ENCODE measurements at regions not wholly inside any gene's neighbourhood (a gene's known extent, or its start where the extent isn't known, plus 50 kb on each side); places are given as distances from the start of the nearest gene placed in this dataset.

DNA sequence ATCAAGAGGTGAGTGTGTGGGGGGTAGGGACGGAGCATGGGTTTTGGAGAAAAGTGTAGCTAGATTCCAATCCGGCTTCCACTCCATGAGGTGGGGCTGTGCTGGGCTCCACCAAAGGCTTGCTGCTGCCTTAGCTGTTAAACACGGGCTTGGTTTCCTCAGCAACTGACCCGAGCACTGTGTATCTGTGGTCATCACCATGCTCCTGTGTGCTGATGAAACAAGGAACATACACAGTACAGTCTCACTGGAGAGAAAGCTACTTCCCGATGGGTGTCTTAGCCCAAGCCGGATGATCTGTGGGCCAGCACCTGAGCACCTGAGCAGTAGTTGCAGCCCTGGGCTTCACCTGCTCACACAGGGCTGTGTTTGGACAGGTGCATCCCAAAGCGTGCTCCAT is 52.9 kb upstream of the VRK1 start:
- ChIA-PET POLR2A (no interaction called here), CTCF (interaction anchor here (0.6 to 0.8 kb wide), 3 partner anchors 67 to 180 kb away, joined by 3 read pairs; no protein-coding TSS in a partner anchor)
- Histone ChIP-seq H3K27me3 (ENCODE audit: control insufficient read depth, insufficient read depth, low read length) (peaks cover 6% of the 10 kb centered on the region), H3K4me3 (ENCODE audit: low read depth, low read length) (no peak overlapping the region), H3K36me3 (ENCODE audit: control insufficient read depth, insufficient read depth, low read length) (no peaks in the 10 kb centered on the region)
- DNase-seq (ENCODE audit: low read depth) = no peak
- TF ChIP-seq, protein P1, sequence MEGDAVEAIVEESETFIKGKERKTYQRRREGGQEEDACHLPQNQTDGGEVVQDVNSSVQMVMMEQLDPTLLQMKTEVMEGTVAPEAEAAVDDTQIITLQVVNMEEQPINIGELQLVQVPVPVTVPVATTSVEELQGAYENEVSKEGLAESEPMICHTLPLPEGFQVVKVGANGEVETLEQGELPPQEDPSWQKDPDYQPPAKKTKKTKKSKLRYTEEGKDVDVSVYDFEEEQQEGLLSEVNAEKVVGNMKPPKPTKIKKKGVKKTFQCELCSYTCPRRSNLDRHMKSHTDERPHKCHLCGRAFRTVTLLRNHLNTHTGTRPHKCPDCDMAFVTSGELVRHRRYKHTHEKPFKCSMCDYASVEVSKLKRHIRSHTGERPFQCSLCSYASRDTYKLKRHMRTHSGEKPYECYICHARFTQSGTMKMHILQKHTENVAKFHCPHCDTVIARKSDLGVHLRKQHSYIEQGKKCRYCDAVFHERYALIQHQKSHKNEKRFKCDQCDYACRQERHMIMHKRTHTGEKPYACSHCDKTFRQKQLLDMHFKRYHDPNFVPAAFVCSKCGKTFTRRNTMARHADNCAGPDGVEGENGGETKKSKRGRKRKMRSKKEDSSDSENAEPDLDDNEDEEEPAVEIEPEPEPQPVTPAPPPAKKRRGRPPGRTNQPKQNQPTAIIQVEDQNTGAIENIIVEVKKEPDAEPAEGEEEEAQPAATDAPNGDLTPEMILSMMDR (IDR thresholded peaks at IDR 0.05; ENCODE audit: insufficient read depth, low read depth, low read length) = no peak

DNA sequence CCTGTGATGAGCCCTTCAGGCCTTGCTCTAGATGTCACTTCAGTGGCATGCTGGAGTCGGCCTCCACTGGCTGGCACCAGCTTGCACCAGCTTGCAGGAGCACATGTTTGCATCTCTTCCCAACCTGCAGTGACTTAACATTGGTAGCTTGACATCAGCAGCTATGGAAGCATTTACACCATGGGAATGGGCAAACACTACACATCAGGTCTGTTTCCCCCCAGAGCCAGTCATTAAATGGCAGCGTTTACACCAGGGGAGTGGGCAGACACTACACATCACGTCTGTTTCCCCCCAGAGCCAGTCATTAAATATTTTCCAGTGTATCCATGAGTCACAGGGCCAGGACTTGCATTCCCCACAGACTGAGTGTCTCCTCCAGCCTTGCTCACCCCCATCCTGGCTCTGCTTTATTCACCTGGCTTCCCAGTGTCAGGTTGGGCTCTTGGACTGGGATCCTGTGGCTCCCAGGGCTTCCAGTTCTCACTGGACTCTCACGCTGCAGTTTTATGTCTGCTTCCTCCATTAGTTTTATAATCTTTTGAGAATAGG is 51.6 kb upstream of the VRK1 start:
- ChIA-PET POLR2A (no interaction called here), CTCF (interaction anchor here (0.8 to 1.8 kb wide), 2 partner anchors 179 to 181 kb away, joined by 3 to 5 read pairs; no protein-coding TSS in a partner anchor)
- H3K36me3 ChIP-seq (ENCODE audit: control insufficient read depth, insufficient read depth, low read length) = no peaks in the 10 kb centered on the region
- H3K4me3 ChIP-seq (ENCODE audit: low read depth, low read length) = no peak overlapping the region
- TF ChIP-seq, protein P1 (IDR thresholded peaks at IDR 0.05; ENCODE audit: insufficient read depth, low read depth, low read length) = no peak
- H3K27me3 ChIP-seq (ENCODE audit: control insufficient read depth, insufficient read depth, low read length) = peaks cover 4% of the 10 kb centered on the region
- no peak for DNase-seq (ENCODE audit: low read depth)

DNA sequence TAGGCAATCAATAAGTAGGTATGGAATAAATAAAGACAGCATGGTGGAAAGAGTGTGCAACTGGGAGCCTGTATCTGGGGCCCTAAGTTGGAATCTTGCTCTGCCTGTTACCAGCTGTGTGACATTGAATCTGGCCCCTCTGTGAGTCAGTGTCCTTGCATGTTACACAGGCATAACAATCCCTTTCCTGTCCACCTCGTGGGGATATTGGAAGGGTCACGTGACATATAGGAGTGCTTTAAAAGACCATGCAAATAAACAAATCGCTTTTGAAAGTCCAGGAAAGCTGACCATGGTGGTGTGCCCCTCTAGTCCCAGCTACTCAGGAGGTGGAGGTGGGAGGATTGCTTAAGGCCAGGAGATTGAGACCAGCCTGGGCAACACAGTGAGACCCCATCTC is 51.1 kb upstream of the VRK1 start:
- no peak for DNase-seq (ENCODE audit: low read depth)
- ChIA-PET POLR2A (no interaction called here), CTCF (interaction anchor here (1.8 kb wide), 1 partner anchor 181 kb away, joined by 5 read pairs; no protein-coding TSS in a partner anchor)
- TF ChIP-seq, protein P1 (IDR thresholded peaks at IDR 0.05; ENCODE audit: insufficient read depth, low read depth, low read length) = no peak
- Histone ChIP-seq H3K27me3 (ENCODE audit: control insufficient read depth, insufficient read depth, low read length) (peaks cover 3% of the 10 kb centered on the region), H3K36me3 (ENCODE audit: control insufficient read depth, insufficient read depth, low read length) (no peaks in the 10 kb centered on the region), H3K4me3 (ENCODE audit: low read depth, low read length) (no peak overlapping the region)

DNA sequence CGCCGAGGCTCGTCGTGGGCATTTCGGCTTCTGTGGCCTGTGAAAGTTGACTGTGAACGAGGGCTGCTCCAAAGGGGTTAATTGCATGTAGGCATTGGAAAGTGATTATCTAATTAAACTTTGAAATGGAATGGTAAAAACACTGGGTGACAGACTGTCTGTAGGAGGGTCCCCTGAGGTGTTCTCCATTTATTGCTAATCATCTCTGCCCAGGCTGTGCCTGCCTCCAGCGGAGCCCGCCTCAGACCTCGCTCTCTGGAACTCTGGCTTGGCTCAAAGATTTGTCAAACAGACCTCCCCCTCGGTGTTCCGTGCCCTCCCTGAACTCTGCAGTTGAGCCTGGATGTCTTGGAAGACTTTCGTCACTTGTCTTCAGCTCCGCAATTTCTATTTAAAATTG is 50.2 kb upstream of the VRK1 start:
- ChIA-PET CTCF (no interaction called here), POLR2A (no interaction called here)
- Histone ChIP-seq H3K27me3 (ENCODE audit: control insufficient read depth, insufficient read depth, low read length) (peaks cover 3% of the 10 kb centered on the region), H3K4me3 (ENCODE audit: low read depth, low read length) (no peak overlapping the region), H3K36me3 (ENCODE audit: control insufficient read depth, insufficient read depth, low read length) (no peaks in the 10 kb centered on the region)
- TF ChIP-seq, protein P1 (IDR thresholded peaks at IDR 0.05; ENCODE audit: insufficient read depth, low read depth, low read length) = no peak
- DNase-seq (ENCODE audit: low read depth) = no peak

All from BJ (cell line).